GM18502 (cell line): ENCODE measurements at regions not wholly inside any gene's neighbourhood (a gene's known extent, or its start where the extent isn't known, plus 50 kb on each side); places are given as distances from the start of the nearest gene placed in this dataset.
"Not testable (repeated sequence)": the region's sequence is repeated elsewhere in the genome, so short reads cannot be mapped to it uniquely, and the experiment has no call there.

ENCODE experiments used
- ATAC-seq: cut with Tn5 transposase; IDR thresholded peaks from one replicate; pipeline ENCODE4 v1.9.1; 2021; ENCODE audit warnings: mild to moderate bottlenecking; ENCODE audit not compliant: unreplicated experiment, poor library complexity

DNA sequence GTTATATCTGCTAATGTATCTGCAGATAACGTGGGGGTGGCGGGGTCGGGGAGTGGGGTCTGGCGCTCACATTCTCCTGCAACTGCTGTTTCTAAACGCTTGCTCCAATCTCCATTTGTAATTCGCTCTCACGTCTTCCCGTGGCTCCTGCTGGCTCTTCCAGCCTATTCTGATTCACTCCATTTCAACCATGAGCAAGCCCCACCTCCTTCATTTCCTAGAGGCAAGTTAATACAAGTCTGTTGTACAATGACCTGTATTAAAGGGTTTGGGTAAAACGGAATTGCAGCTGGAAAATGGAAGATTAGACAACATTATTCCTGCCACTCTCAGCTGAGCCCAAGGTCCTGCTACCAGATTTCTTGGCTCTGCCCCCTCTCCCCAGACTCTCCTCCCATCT, 132.3 kb downstream of the CSNK2A3 start:
- no peak for ATAC-seq

DNA sequence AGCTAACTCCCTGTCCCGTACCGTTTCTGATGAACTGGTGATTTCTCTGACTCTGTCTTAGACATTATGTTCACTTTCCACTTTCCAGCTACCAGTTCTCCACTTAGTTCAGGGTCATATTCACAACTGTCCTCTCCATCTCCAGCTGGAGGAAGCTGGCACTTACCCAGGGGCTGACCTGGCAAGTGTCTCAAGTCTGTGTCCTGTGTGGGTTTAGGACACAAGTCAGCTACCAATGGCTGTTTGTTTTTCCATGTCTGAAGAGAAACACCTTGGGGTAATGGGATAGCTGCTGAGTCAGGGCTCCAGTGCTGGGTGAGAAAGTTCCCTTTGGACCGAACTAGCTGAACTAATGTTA, 134.4 kb downstream of the CSNK2A3 start:
- no peak for ATAC-seq

DNA sequence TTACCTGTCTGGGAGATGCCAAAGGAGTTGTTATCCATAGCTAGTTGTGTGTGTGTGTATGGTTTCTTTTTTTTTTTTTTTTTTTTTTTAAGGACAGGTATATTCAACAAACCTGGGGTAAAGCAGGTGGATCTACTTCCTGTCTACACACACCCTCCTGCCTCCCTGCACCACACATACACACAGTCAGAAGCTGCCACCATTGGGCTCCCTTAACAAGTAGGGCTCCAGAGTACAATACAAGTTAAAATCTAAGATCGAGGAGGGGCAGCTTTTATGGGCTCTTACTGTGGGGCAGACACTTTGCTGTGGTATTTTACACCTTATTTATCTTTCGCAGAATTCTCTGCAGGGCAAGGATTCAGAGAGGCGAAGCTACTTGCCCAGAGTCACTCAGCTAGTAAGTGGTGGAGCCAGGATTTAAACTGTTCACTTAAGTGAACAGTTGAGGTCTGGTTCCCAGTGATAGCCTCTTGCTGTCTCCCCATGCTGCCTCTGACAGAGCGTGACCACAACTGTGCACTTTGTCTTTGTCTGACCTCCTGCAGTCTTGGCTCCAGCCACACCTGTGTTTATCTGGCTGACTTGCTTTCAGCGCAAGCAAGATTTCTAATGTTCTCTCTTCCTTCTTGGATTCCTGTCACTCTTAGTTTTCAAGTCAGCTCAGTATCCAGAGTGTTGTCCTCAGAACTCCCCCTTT, 135.0 kb downstream of the CSNK2A3 start:
- no peak for ATAC-seq

DNA sequence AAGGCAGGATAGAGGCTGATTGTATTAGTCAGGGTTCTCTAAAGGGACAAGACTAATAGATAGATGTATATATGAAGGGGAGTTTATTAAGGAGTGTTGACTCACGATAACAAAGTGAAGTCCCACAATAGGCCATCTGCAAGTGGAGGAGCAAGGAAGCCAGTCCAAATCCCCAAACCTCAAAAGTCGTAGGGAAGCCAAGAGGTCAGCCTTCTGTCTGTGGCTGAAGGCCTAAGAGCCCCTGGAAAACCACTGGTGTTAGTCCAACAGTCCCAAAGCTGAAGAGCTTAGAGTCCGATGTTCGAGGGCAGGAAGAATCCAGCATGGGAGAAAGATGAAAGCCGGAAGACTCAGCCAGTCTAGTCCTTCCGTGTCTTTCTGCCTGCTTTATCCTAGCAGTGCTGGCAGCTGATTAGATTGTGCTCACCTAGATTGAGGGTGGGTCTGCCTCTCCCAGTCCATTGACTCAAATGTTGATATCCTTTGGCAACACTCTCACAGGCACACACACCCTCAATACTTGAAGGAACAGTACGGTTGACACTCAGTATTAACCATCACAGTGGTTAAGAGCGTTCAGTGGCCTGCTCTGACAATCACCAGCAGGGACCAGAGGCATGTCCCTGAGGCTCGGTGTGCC, 135.6 kb downstream of the CSNK2A3 start:
- no peak for ATAC-seq

DNA sequence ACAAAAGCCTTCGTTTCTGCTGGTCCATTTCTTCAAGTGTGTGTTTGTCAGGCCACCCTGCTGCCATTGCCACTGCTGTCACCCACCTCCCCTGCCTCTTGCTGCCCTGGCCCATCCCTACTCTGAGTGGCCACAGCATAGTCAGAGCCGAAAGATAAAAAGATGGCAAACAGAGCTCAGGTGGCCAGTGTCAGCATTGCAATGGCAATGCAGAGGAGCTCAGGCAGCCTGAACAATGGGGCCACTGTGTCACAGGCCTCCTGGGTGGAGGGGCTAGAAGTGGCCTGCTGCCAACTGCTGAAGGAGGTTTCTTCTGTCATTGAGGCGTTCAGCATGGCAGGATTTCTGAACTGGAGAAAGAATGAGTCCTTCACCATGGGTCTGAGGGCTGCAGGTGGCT, 137.1 kb downstream of the CSNK2A3 start:
- ATAC-seq, result no peak

DNA sequence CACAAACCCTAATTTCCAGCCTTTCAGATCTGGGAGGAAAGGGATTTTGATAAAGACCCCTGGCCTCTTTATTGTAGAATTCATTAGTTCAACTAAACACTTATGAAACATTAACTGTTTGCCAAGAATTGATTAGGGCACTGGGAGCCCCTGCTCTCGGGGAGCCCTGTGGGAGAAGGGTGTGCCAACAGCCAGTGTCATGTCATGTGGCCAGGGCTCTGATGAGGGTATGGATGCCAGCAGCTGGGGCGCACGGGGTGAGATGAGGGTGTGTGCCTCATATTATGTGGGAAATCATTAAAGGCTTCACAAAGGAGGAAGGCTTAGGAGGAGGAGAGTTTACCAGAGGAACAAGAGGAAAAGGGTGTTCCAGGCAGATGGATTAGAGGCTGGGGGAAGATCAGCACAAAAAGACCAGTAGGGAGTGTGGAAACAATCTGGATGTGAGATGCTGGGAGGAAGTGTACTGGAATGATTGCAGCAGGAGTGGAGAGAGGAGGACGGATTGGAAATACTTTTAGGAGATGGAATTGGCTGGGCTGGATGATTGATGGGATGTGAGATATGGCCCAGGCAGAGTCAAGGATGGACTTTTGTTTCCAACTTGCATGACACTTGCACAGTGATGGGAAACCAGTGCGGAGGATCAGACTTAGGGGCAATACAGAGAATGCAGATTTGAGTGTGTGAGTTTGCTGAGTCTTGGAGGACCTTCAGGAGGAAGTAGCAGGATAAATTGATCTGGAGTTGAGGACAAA, 137.8 kb downstream of the CSNK2A3 start:
- no peak for ATAC-seq

DNA sequence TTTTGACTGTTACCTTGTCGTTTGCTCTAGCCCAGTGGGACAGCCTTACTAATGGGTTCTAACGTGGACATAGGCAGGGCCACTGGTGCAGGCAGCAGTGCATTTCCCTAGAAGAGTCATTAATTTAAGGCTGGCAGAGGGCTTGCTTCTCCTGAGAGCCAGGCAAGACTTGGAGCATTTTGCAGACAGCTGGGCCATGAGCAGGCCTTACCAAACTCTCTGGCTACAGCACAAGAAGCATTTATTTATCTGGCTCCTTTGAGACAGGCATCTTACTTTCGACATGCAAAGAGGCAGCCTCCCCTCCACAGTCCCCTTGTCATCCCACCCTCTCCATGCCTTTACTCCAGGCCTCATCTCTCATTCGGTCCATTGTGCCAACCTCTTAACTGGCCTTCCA, 139.9 kb downstream of the CSNK2A3 start:
- no peak for ATAC-seq

DNA sequence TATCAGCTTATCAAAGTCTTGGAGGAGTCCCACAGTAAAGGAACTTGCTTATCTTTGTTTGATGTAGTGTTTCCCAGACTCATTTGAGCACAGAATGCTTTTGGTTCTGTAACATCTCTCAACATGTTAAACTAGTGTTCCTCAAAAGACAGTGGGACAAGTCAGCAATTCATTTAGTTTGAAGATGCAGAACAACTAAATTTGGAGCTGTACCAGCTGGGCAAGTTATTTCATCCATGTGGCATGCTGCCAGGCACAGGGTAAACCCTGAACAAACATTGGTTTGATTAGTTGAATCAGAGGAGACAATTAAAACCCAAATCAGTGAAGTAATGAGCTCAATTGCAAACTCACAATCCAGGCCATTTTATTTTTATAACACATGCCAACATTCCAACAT, 141.2 kb downstream of the CSNK2A3 start:
- ATAC-seq, result no peak

DNA sequence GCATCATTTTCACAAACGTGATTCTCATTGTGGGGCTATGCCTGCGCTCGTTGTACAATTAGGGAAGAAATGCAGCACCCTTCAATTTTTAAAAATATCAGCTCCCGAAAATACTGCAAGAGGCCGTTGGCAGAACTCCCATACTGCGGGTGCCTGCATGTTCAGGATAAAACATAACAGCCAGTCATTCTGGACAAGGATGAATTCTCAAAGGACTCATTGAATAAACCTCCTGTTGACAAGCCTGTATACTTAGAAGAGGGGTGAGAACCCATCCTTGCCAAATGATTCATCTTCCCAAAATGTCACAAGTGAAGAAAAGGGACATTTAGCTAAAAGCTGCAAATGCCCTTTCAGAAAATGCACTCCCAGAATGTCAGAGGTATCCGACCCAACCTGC, 141.9 kb downstream of the CSNK2A3 start:
- ATAC-seq, result no peak

DNA sequence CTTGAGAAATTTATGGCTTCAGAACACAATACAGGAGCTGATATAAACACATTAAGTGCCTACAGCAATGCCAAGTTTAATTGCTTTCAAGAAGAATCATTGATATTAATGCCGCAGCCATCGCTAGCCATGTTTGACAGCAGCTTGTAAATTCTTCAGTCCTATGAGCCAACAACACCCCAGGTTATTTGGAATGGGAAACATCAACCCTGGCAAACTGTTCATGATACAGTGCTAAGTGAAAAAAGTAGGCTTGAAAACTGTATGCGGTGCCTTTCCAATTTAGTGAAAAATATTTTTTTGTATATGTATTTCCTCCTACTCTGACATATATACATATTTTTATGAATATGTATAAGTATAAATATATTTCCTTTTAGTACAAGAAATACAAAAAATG, 142.6 kb downstream of the CSNK2A3 start:
- ATAC-seq, result no peak

DNA sequence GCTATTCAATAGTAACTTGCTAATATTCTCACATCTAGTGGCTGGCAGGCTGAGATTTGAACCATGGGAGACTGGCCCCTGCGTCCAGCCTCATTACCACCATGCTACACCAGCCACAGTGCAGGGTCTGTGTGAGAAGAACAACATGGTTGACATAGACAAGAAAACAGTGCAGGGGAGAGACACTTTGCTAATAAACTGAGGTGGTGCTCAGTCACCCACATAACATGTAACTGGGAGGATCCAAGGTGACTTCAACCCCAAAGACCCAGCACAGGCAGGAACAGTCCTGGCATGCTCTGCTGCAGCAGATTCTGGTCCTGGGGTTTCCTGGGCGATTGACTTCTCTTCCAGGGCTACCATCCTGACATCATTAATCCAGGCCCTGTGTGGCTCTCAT, 143.1 kb downstream of the CSNK2A3 start:
- no peak for ATAC-seq

DNA sequence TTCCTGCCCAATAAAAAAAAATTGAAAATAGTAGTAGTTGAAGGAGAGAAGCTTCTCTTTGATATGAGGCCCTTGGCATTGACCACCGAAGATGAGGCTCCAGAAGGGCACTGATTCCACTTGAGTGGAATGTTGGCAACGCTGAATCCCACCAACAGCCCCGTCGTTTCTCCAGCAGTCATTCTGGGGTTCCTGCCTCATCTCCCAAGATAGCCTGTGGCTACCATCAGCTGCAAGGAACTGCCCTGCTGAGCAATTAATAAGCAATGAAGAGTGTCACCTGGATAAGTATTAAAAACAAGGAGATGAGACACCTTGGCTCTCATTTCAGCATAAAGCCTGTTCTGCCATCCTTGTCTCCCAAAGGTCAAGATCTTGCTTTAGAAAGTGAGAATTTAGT, 144.1 kb downstream of the CSNK2A3 start:
- no peak for ATAC-seq

DNA sequence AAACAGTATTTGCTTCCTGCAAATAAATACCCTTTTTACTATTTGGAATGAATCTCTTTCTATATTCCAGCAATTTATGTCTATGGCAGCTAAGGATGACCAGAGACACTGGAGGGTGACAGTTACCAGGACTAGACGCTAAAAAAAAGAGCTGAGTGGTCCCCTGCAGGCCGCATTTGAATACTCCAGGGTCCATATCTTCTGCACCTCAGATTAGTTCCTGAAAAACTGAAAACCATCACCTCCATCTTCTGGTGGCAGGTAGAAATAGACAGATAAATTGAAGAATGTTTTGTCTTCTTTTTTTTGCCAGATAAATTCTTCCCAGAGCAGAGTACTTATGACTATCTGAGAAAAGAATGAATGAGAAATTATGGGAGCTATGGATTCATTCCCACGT, 145.6 kb downstream of the CSNK2A3 start:
- no peak for ATAC-seq

DNA sequence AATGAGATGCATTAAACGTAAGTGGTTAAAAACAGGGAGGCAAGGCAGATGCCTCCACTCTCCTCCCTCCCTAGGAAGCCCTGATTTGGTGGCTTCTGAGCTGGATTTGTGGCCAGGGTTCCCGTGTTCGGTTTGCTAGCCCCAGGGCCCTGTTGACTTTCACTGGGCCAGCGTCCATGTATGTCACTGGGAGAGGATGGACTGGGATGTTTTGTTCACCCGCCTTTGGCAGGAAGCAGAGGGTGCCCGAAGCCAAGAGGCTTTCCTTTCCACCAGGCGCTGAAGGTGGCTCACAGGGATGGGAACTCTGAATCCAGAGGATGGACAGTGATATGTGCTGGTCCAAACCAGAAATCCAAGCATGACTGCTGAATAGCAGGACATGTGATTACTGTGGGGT, 146.6 kb downstream of the CSNK2A3 start:
- no peak for ATAC-seq

DNA sequence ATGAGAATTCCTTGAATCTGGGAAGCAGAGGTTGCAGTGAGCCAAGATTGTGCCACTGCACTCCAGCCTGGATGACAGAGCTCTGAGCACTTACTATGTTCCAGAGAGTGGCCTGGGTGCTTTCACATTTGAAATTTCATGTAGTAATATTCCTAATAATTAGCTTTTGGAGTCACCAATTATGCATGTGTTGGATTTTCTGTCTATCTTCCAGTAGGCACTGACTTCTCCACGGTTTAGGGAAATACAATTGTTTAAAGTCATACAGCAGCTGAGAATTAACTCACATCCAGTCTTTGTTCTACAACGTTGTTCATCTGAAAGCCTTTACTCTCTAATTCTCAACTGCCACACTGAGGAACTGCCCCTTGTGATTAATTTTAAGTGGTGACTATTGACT, 150.2 kb downstream of the CSNK2A3 start:
- no peak for ATAC-seq

DNA sequence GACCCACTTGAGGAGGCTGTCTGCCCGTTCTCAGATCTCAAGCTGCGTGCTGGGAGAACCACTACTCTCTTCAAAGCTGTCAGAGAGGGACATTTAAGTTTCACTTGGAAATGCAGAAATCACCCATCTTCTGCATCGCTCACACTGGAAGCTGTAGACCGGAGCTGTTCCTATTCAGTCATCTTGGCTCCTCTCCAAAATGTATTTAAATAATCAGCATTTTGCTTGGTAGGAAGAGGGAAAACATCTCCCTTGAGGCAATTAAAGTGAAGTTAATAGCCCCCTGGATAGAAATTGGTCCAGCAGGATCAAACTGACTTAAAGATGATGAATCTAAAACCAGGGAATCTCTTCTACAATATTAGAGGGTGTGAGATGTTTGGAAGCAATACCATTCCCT, 151.7 kb downstream of the CSNK2A3 start:
- ATAC-seq, result not testable (repeated sequence)

DNA sequence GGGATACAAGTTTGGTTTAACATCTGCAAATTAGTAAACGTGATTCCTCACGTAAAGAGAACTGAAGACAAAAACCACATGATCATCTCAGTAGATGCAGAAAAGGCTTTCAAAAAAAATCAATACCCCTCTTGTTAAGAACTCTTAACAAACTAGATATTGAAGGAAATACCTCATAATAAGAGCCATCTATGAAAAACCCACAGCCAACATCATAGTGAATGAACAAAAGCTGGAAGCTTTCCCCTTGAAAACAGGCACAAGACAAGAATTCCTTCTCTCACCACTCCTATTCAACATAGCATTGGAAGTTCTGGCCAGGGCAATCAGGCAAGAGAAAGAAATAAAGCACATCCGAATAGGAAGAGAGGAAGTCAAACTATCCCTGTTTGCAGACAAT, 160.5 kb downstream of the CSNK2A3 start:
- no peak for ATAC-seq

DNA sequence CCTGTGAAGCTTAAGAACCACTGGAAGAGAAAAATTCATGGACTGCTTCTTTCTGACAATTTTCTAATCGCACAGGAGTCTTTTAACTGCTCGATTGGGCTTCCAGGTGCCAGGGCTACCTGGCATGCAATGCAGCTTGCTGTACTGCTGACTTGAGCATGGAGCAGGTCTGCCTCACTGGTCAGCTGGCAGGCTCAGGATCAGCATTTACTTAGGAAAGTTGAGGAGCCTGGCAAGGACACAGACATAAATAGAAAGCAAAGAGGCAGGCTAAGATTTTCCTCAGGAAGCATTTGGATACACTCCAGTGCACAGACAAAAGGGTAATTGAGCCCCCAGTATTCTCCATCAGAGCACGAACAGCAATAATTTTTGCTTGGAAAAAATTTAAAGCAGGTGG, 163.5 kb downstream of the CSNK2A3 start:
- ATAC-seq, result no peak

DNA sequence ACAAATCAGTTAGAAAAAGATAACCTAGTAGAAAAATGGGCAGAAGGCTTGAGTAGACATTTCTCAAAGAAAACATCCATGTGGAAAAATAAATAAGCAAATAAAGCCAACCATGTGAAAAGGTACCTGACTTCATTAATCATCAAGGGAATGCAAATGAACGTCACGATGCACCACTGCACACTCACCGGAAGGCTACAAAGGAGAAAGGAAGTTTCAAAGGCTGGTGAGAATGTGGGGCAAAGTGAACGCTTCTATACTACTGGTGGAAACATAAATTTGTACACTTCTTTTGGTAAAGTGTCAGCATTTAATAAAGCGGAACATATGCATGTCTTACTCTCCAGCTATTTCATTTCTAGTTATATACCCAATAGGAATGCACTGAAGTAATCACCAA, 166.8 kb downstream of the CSNK2A3 start:
- no peak for ATAC-seq

DNA sequence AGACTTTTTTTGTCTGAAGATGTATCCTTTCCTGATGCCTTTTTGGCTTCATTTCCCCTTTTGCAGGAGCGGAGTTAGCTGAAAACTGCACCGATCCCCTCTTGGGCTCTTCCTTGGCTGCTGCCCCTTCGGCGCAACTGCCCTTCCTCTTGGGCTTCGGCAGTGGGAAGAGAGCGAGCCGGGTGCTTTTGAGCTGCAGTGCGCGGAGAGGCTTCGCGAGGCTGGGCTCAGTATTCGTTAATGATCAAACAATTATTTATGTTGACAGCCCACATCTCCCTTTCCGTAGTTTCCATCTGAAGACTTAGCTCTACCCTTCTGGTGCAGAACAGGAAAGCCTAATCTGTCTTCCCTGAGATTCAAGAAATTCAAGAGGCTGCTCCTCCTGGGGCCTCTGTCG, 170.8 kb downstream of the CSNK2A3 start:
- no peak for ATAC-seq

DNA sequence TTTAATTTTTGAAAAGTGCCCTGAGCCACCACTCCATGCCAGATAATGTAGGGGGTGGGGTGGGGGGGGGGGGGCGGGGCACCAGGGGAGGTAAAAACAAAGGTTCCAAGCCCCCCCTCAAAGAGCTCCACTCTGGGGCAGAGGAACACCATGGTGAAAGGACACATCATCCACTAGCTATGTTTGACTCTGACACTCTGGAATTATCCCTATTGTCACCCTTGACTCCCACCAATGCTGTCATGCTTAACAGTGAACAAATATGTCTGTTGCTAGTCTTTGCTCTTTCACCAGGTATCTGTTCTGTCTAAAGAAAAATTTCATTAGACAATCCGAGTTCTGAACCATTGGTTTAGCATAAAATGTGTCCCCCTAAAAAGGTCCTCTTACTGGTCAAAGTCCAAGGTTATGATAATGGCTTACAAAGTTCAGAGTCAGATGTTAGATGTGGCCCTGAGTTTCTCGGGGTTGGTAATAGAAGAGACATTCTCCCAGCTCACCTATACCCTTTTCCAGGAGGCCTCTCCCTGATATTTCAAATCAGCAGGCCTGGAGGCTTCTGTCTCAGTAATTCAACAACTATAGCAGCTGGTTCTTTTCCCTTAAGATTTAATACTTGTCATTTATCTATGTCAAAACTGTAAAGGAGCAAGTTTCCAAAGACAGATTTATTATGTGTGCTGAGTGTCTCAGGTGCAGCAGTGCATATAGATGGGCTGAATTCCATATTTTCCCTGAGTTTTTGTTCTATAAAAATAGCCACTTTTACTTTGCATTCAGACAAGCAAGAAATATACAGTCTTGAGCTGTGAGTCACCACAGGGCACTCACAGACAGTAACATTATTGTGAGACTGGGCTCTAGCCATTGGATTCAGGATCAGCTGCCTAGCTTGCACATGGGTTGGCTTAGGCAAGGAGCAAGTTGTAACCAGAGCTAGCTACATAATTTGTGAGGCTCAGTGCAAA, 174.1 kb downstream of the CSNK2A3 start:
- ATAC-seq, result no peak
